Stimulated activated CD4-positive, alpha-beta T cell treated with anti-CD3 and anti-CD28 coated beads, Interleukin-1b, Interleukin-23, amount 100 ng/mL, for 48 hours (primary cell): ENCODE measurements at regions not wholly inside any gene's neighbourhood (a gene's known extent, or its start where the extent isn't known, plus 50 kb on each side); places are given as distances from the start of the nearest gene placed in this dataset.

Experiments used
- DNase-seq: peaks from one replicate; pipeline ENCODE4 v3.0.0-alpha.2; 2020

DNA sequence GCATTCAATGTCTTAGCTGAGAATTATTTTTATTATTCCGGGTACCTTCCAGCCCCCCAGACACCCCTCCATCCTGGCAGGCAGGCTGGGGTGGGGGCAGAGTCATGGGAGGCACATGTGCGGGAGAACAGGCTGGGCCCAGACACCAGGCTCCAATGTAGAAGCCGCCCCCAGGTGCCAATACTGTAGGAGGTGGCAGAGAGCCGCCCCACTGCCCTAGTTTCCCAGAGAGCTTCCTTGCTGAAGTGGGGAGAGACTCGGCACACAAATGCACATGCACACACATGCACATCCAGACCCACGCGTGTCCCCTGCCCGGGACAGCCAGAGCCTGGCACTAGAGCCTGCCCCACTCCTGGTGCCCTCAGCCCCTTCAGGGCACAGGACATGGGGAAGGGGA, 98.4 kb upstream of the LINGO1 start:
- no peak for DNase-seq

GRCh38 chr15:77727635-77728304, 95.1 kb upstream of the LINGO1 start:
- no peak for DNase-seq

DNA sequence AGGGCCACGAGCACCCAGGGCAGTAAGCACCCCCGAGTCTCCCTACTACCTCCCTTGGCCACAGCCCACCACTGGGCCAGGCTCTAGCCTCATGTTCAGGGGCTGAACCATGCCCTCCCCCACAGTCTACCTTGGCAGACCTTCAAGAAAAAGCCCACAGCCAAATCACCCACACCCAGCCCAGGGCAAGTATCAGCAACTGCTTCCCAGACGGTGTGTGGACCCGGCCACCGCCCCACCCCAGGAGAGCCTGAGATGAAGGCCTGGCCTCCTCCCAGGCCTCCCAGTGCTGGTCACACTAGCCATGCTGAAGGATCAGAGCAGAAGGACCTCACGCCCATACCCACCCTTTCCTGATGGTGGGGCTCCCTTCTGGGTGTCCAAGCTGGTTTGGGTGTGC, 92.0 kb upstream of the LINGO1 start:
- no peak for DNase-seq

DNA sequence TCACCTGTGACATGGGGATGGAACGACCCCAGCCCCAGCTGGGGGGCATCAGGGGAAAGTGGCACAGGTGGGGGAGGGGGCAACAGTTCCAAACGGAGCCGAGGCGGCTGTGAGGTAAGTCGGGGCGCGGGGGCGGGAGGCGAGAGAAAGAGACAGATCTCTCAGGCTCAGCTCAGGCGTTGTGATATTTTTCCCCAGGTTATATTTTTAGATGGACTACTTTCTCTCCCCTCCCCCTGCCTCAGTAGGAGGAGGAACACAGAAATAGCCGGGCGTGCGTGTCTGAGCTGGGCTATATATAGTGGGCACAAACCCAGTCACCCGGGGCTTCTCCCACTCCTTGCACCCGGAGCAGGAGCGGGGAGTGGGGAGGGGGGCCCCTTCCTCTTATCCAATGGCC, 91.0 kb upstream of the LINGO1 start:
- DNase-seq: no peak

GRCh38 chr15:77722759-77723460, 90.2 kb upstream of the LINGO1 start:
- no peak for DNase-seq

DNA sequence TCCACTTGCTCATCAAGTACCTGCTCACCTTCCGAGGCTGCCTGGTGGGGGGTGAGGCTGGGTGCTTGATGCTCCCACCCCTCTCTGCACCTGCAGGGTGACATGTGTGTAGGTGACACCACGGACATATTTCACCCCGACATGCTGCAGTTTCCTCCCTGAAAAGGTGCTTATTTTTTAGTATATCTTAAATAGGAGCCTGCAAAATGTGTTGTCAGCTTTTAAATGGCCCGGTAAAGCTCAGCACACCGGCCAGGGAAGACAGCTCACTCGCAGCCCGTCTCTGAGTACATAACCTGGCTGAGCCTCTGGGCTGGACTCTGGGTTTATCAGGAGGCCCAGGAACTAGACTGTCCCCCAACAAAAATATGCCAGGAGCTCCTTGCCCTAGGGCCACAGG, 89.3 kb upstream of the LINGO1 start:
- no peak for DNase-seq

DNA sequence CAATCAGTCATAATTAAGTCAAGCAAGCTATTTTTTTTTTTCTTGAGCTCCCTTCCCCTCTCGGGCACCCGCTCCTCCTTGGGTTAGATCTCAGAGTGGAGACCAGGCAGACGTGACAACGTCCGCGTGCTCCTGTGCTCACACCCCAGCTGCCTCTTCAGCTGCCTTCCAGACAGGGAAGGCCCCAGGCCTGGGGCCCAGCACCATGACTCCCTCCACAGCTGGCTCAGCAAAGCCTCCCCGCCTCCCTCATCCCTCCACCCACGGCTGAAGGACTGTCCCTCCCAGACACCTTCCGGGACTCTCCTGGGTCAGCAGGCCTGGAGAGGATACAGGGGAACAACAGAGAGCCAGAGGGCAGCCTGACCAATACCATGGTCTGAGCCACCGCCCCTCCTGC, 87.9 kb upstream of the LINGO1 start:
- DNase-seq: no peak

DNA sequence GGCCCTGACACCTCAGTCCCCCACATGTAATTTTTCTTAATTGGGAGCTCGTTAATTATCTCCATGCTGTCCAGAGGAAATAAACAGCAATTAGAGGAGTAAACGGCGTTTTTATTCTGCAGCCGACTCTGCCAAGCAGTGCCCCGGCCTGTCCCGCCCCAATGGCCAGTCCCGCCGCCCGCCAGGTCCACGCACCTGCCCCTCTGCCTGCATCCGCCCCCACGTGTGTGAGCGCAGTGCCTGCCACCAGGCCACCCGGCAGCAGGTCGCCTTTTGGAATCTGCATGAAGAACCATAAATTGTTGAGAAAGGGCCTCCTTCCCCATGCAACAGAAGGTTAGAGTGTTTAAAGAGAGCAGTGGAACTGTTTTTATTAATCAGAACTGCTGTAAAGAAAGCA, 87.5 kb upstream of the LINGO1 start:
- no peak for DNase-seq

- no peak for DNase-seq
Measured at GRCh38 chr15:77719450-77719849, 86.7 kb upstream of the LINGO1 start.

DNA sequence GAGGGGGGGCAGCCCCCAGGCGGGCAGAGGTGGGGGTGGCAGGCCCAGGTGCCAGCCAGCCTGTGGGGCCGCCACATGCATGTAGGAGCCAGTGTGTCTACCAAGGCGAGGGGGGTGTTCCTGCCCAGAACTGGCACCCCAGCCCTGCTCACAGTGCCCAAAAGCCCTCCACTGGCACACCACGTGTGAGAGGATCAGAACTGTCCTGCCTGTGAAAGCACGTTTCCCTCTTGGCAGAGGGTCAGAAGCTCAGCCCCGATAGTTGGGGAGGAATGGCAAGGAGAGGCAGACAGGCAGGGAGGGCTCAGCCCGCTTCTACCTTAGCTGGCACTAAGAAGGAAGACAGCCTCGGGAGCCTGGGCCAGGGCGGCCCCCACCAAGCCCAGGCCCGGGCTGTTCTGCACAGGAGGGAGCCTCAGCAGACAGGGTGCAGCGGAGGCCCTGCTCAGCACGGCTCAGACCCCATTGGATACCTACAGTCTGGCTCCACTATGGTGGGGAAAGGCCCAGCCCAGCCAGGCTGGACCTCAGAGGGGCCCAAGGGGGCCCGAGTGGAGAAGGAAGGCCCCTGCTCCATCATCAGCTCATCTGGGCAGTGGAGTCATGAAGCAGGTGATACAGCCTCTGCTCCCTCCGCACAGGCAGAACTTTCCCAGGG, 84.8 kb upstream of the LINGO1 start:
- DNase-seq: no peak

GRCh38 chr15:77716632-77717332, 84.1 kb upstream of the LINGO1 start:
- no peak for DNase-seq

- DNase-seq: no peak
Measured at GRCh38 chr15:77715860-77716259, 83.1 kb upstream of the LINGO1 start.

GRCh38 chr15:77715051-77715450, 82.3 kb upstream of the LINGO1 start:
- no peak for DNase-seq

- no peak for DNase-seq
Measured at GRCh38 chr15:77714555-77714954, 81.8 kb upstream of the LINGO1 start.

DNA sequence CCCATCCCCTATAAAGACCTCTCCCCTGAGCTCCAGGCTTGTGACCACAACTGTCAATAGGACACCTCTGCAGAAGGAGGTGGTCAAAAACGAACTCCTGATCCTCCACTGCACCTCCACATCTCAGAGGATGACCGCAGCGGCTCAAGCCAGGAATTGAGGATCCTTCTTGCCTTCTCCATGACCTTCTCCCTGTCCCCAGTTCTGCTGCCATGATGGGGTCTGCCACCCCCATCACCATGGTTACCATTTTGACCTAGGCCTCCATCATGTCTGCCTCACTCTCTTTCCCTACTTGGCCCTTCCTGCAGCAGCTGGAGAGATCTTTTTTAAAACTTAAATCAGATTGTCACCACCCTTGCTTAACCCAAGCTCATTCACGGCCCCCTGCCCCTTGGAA, 81.3 kb upstream of the LINGO1 start:
- DNase-seq: no peak

DNA sequence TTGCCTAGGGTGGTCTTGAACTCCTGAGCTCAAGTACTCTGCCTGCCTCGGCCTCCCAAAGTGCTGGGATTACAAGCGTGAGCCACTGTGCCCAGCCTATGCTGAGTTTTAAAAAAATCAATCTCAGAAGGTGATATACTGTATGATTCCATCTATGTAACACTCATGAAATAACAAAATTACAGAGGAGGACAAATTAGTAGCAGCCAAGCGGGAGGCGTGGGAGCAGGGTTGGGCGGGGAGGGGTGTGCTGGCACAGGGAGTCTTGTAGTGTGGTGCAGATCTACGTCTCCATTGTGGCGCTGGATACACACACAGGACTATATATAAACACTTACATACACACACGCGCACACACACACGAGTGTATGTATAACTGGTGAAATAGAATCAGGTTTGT, 80.6 kb upstream of the LINGO1 start:
- no peak for DNase-seq

- DNase-seq: no peak
Measured at GRCh38 chr15:77712438-77712837, 79.7 kb upstream of the LINGO1 start.

DNA sequence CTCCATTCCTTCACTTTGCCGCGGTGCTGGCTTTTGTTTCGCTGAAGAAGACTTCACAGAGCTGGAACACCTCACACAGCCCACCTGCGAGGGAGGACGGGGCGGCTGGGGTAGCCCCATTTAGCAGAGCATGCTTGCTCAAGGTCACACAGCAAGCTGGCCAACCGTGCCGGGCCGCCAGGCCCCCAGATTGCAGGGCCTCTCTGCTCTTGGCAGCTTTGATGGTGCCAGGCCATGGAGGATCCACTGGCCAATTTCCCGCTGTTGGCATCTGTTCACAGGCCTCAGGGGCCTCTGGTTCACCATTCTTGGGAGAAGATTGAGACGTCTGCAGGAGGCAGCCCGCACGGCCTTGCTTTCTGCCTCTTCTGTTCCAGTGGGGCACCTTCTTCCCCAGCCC, 77.9 kb upstream of the LINGO1 start:
- DNase-seq: no peak

DNA sequence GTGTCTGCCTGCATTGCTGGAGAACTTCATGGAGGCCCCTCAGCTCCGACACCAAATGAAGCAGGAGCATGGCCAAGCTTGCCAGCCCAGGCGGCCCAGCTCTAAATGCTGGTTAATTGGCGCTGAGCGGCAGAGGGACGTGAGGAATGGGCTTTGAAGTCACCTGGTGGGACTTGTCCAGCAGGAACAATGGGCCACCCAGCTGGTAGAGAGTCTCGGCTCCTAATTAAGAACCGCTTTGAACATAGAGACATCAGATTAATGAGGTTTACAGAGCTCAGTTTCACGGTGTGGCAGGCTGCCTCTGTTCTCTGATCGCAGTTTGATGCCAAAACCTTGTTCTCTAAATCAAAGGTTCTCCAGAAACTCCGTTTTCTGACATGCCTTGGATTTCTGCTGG, 77.5 kb upstream of the LINGO1 start:
- no peak for DNase-seq

- DNase-seq: no peak
Measured at GRCh38 chr15:77709135-77709886, 76.6 kb upstream of the LINGO1 start.

- DNase-seq: no peak
Measured at GRCh38 chr15:77706482-77707244, 74.0 kb upstream of the LINGO1 start.
